IMR-90 (cell line): ENCODE measurements at regions not wholly inside any gene's neighbourhood (a gene's known extent, or its start where the extent isn't known, plus 50 kb on each side); places are given as distances from the start of the nearest gene placed in this dataset.

Experiments used
- ATAC-seq: fragments of 200-7000 bp; cut with Tn5 transposase; 2 replicates; pipeline ENCODE4 v1.9.1; 2020; ENCODE audit warnings: low read depth, mild to moderate bottlenecking, moderate library complexity
- BruUV-seq: library from RNA; stranded (reverse); fragments of 400-500 nt; replicated peaks from 2 replicates; lab custom pipeline; 2021; lab: Mats Ljungman, UMichigan
- CTCF ChIA-PET: fragments of 300-600 bp; formaldehyde crosslinking; extraction: SDS; loops from one replicate; lab custom pipeline; 2021; ENCODE audit warnings: antibody characterized with exemption; lab: Yijun Ruan, JAX
- POLR2A ChIA-PET: fragments of 300-600 bp; sonication (Branson Sonifier 250); formaldehyde crosslinking; loops from one replicate; lab custom pipeline; 2022; ENCODE audit warnings: antibody characterized with exemption; ENCODE audit not compliant: unreplicated experiment; lab: Charles Lee
- DNase-seq: peaks from one replicate; pipeline ENCODE4 v3.0.0; 2013
- H2AFZ ChIP-seq: replicated peaks from 2 replicates; pipeline ENCODE3; 2013; ENCODE audit warnings: low read length, mild to moderate bottlenecking; ENCODE audit not compliant: poor library complexity
- H2AK5ac ChIP-seq: 2 replicates; pipeline ENCODE4 v1.6.1; 2013; ENCODE audit warnings: low read depth, low read length, inconsistent platforms
- H2AK9ac ChIP-seq: replicated peaks from 2 replicates; pipeline ENCODE3; 2013; ENCODE audit warnings: mild to moderate bottlenecking, low read depth, low read length, moderate library complexity; ENCODE audit not compliant: poor library complexity
- H2BK120ac ChIP-seq: 2 replicates; pipeline ENCODE4 v1.6.1; 2013; ENCODE audit warnings: low read depth, low read length, inconsistent platforms
- H2BK15ac ChIP-seq: 3 replicates; pipeline ENCODE4 v1.6.1; 2013; ENCODE audit warnings: low read depth, low read length, inconsistent platforms
- H2BK20ac ChIP-seq: 2 replicates; pipeline ENCODE4 v1.6.1; 2013; ENCODE audit warnings: low read depth, mild to moderate bottlenecking, inconsistent platforms, low read length, moderate library complexity
- H2BK5ac ChIP-seq: 2 replicates; pipeline ENCODE4 v1.6.1; 2013; ENCODE audit warnings: mild to moderate bottlenecking, low read depth, low read length, inconsistent platforms; ENCODE audit not compliant: poor library complexity, severe bottlenecking
- H3K14ac ChIP-seq: replicated peaks from 2 replicates; pipeline ENCODE4 v1.6.1; 2013; ENCODE audit warnings: low read depth, low read length, inconsistent platforms
- H3K18ac ChIP-seq: 2 replicates; pipeline ENCODE4 v1.6.1; 2013; ENCODE audit warnings: low read depth, low read length, control low read depth
- H3K23ac ChIP-seq: 2 replicates; pipeline ENCODE4 v1.6.1; 2013; ENCODE audit warnings: low read depth, low read length, inconsistent platforms
- H3K27ac ChIP-seq: 2 replicates; pipeline ENCODE4 v1.5.1; 2013; ENCODE audit warnings: mild to moderate bottlenecking, control low read depth, low read length; ENCODE audit not compliant: insufficient read depth
- H3K27me3 ChIP-seq: 2 replicates; pipeline ENCODE4 v1.6.1; 2013; ENCODE audit warnings: low read length; ENCODE audit not compliant: control insufficient read depth, insufficient read depth
- H3K36me3 ChIP-seq: 2 replicates; pipeline ENCODE4 v1.6.1; 2013; ENCODE audit warnings: low read length, mixed read lengths; ENCODE audit not compliant: control insufficient read depth, insufficient read depth
- H3K4ac ChIP-seq: 2 replicates; pipeline ENCODE4 v1.6.1; 2013; ENCODE audit warnings: low read depth, low read length, inconsistent platforms
- H3K4me1 ChIP-seq: 2 replicates; pipeline ENCODE4 v1.6.1; 2013; ENCODE audit warnings: low read length, mixed read lengths; ENCODE audit not compliant: control insufficient read depth, insufficient read depth
- H3K4me2 ChIP-seq: 2 replicates; pipeline ENCODE4 v1.6.1; 2013; ENCODE audit warnings: low read depth, mild to moderate bottlenecking, control low read depth, low read length, moderate library complexity
- H3K4me3 ChIP-seq: 2 replicates; pipeline ENCODE4 v1.5.1; 2013; ENCODE audit warnings: low read depth, mild to moderate bottlenecking, control low read depth, low read length, moderate library complexity; ENCODE audit not compliant: insufficient read depth
- H3K56ac ChIP-seq: 2 replicates; pipeline ENCODE4 v1.6.1; 2013; ENCODE audit warnings: low read length, inconsistent platforms; ENCODE audit not compliant: insufficient read depth; ENCODE audit errors: extremely low read depth
- H3K79me1 ChIP-seq, 2 experiments: 2 replicates each; pipeline ENCODE4 v1.6.1; 2013; ENCODE audit warnings: low read length in 2 of 2, inconsistent platforms in 1 of 2, low read depth in 1 of 2
- H3K9ac ChIP-seq: 2 replicates; pipeline ENCODE4 v1.6.1; 2013; ENCODE audit warnings: low read depth, low read length, control low read depth
- H3K9me1 ChIP-seq: 2 replicates; pipeline ENCODE4 v1.6.1; 2013; ENCODE audit warnings: low read length, inconsistent platforms; ENCODE audit not compliant: insufficient read depth
- H3K9me3 ChIP-seq: 2 replicates; pipeline ENCODE4 v1.6.1; 2013; ENCODE audit warnings: low read length; ENCODE audit not compliant: control insufficient read depth, insufficient read depth
- H4K20me1 ChIP-seq: 2 replicates; pipeline ENCODE4 v1.6.1; 2013; ENCODE audit warnings: low read length, inconsistent platforms; ENCODE audit not compliant: insufficient read depth
- H4K5ac ChIP-seq: 2 replicates; pipeline ENCODE4 v1.6.1; 2013; ENCODE audit warnings: mild to moderate bottlenecking, low read depth, low read length, control low read depth
- H4K8ac ChIP-seq, 2 experiments: 2 replicates each; pipeline ENCODE4 v1.6.1; 2013; ENCODE audit warnings: low read depth in 2 of 2, low read length in 2 of 2, control low read depth in 1 of 2, inconsistent platforms in 1 of 2
- H4K91ac ChIP-seq: 2 replicates; pipeline ENCODE4 v1.6.1; 2013; ENCODE audit warnings: low read depth, low read length, inconsistent platforms; ENCODE audit not compliant: insufficient read depth
- BHLHE40 ChIP-seq: fragments of 150-350 bp; IDR thresholded peaks from 2 replicates; pipeline ENCODE4 v1.6.1; 2016; ENCODE audit warnings: mild to moderate bottlenecking, low read depth, low read length
- CHD1 ChIP-seq: IDR thresholded peaks from 2 replicates; pipeline ENCODE4 v1.6.1; 2012; ENCODE audit warnings: low read depth, low read length, improper control_type of control experiment
- ELK1 ChIP-seq: fragments of 150-350 bp; IDR thresholded peaks from 2 replicates; pipeline ENCODE4 v1.6.1; 2016; ENCODE audit warnings: low read depth, mild to moderate bottlenecking, low read length, moderate library complexity, borderline replicate concordance
- FOS ChIP-seq: fragments of 150-350 bp; IDR thresholded peaks from 2 replicates; pipeline ENCODE4 v1.6.1; 2016; ENCODE audit warnings: low read depth, low read length
- MAFK ChIP-seq: IDR thresholded peaks from 2 replicates; pipeline ENCODE4 v1.6.1; 2012; ENCODE audit warnings: low read depth, low read length, improper control_type of control experiment
- MXI1 ChIP-seq: IDR thresholded peaks from 2 replicates; pipeline ENCODE4 v1.6.1; 2012; ENCODE audit warnings: low read depth, mild to moderate bottlenecking, low read length, moderate library complexity, borderline replicate concordance
- RCOR1 ChIP-seq: IDR thresholded peaks from 2 replicates; pipeline ENCODE4 v1.6.1; 2012; ENCODE audit warnings: mild to moderate bottlenecking, low read length, improper control_type of control experiment; ENCODE audit not compliant: insufficient replicate concordance
- RFX5 ChIP-seq: IDR thresholded peaks from 2 replicates; pipeline ENCODE4 v1.8.0; 2012; ENCODE audit warnings: low read depth, mild to moderate bottlenecking, low read length, moderate library complexity
- SMC3 ChIP-seq: fragments of 150-350 bp; IDR thresholded peaks from 2 replicates; pipeline ENCODE4 v1.6.1; 2016; ENCODE audit warnings: low read depth, mild to moderate bottlenecking, antibody characterized with exemption, low read length, moderate library complexity
- USF2 ChIP-seq: fragments of 150-350 bp; IDR thresholded peaks from 2 replicates; pipeline ENCODE4 v1.6.1; 2017; ENCODE audit warnings: mild to moderate bottlenecking, antibody characterized with exemption, low read length, low read depth
- WGBS, 2 experiments: methylation state at CpG; one replicate each; pipeline versions ENCODE4 v1.1.5 to v1.1.7; 2013; ENCODE audit warnings: missing lambda C conversion rate in 2 of 2; ENCODE audit not compliant: insufficient read length in 1 of 2; ENCODE audit errors: extremely low coverage in 2 of 2; 5-methylcytosine and 5-hydroxymethylcytosine counted together
- dilution Hi-C: fragments of 300-500 bp; cut with HindIII; formaldehyde crosslinking; loops from one replicate; pipeline ENCODE4 v1.14.3; 2018; ENCODE audit warnings: low sequenced_read_pairs; ENCODE audit not compliant: unreplicated experiment
- in situ Hi-C: fragments of 300-500 bp; cut with MboI; formaldehyde crosslinking; loops from 3 replicates; pipeline ENCODE4 v1.14.3; 2019; ENCODE audit warnings: low sequenced_read_pairs, inconsistent platforms, mixed read lengths
- intact Hi-C: fragments of 100-400 bp; cut with micrococcal nuclease; formaldehyde crosslinking; loops from 2 replicates; pipeline ENCODE4 v1.10.0; 2022

GRCh38 chrX:69238114-69238886 is 73.0 kb upstream of the PJA1 start:
- H2BK15ac ChIP-seq, result no peak overlapping the region
- no peak overlapping the region for H3K18ac ChIP-seq
- H3K4me3 ChIP-seq, result no peak overlapping the region
- no peak overlapping the region for H3K4me2 ChIP-seq
- H3K9ac ChIP-seq, result no peak overlapping the region
- H3K9me3 ChIP-seq, result peaks cover 4% of the 10 kb centered on the region; the same call in 1 of the 2 replicates
- H2BK120ac ChIP-seq, result no peak overlapping the region
- POLR2A ChIA-PET, result no interaction called here
- no peak overlapping the region for H4K5ac ChIP-seq
- DNase-seq (no peak), ATAC-seq (no peak)
- no TSS peak for BruUV-seq
- H2AK9ac ChIP-seq, result no peak overlapping the region
- H2AFZ ChIP-seq, result no peak overlapping the region
- no peak overlapping the region for H3K4ac ChIP-seq
- H3K27ac ChIP-seq, result no peak overlapping the region
- TF ChIP-seq USF2, result no peak
- no peak for TF ChIP-seq RFX5
- no peak for TF ChIP-seq CHD1
- TF ChIP-seq ELK1, result no peak
- TF ChIP-seq SMC3, result no peak
- no peak for TF ChIP-seq MAFK
- TF ChIP-seq FOS, result no peak
- TF ChIP-seq RCOR1, result no peak
- no peak for TF ChIP-seq BHLHE40
- no peak for TF ChIP-seq MXI1
- no peak overlapping the region for H3K56ac ChIP-seq
- dilution Hi-C loops, result no loop called here
- no peak overlapping the region for H2AK5ac ChIP-seq
- no peak overlapping the region for H4K8ac ChIP-seq
- H3K79me1 ChIP-seq, result no peaks in the 10 kb centered on the region
- peaks cover 37% of the 10 kb centered on the region for H3K27me3 ChIP-seq
- H2BK5ac ChIP-seq, result no peak overlapping the region
- H3K14ac ChIP-seq, result no peak overlapping the region
- intact Hi-C loops, result no loop called here
- no peak overlapping the region for H2BK20ac ChIP-seq
- H4K91ac ChIP-seq, result no peak overlapping the region
- H3K9me1 ChIP-seq, result no peaks in the 10 kb centered on the region; the same call in 1 of the 2 replicates
- H3K36me3 ChIP-seq, result no peaks in the 10 kb centered on the region
- in situ Hi-C loops, result no loop called here
- WGBS, 2 experiments, result 29% methylated on average over 1 of the region's 18 CpGs; no CpG with 5 or more reads in 1 of the 2 experiments
- no peaks in the 10 kb centered on the region for H3K4me1 ChIP-seq
- CTCF ChIA-PET, result no interaction called here
- no peak overlapping the region for H3K23ac ChIP-seq
- H4K20me1 ChIP-seq, result no peaks in the 10 kb centered on the region
